GM12872 (cell line): ENCODE measurements at regions not wholly inside any gene's neighbourhood (a gene's known extent, or its start where the extent isn't known, plus 50 kb on each side); places are given as distances from the start of the nearest gene placed in this dataset.

Source experiments
- TF ChIP-seq, protein P1 (sequence below): IDR thresholded peaks from 3 replicates; pipeline ENCODE4 v1.5.1; 2011; ENCODE audit warnings: low read depth, mild to moderate bottlenecking, low read length, moderate library complexity; ENCODE audit not compliant: insufficient read depth

DNA sequence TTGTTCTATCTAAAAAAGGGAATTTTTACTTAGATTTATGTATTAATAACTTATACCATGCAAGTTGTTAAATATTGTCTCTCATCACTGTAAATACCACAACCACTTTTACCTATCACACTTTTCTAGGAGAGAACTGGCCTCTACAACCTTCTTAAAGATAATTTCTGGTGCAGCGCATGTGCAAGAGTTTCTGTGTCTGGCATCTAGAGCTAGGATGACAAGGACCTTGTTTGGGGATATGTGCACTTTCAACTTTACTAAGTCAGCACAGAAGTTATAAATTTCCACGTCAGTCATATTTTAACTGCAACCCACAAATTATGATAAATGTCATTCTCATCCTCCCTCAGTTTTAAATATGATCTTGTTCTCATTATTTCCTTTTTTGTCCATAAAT, 156.9 kb upstream of the ADCY1 start:
- TF ChIP-seq, protein P1, sequence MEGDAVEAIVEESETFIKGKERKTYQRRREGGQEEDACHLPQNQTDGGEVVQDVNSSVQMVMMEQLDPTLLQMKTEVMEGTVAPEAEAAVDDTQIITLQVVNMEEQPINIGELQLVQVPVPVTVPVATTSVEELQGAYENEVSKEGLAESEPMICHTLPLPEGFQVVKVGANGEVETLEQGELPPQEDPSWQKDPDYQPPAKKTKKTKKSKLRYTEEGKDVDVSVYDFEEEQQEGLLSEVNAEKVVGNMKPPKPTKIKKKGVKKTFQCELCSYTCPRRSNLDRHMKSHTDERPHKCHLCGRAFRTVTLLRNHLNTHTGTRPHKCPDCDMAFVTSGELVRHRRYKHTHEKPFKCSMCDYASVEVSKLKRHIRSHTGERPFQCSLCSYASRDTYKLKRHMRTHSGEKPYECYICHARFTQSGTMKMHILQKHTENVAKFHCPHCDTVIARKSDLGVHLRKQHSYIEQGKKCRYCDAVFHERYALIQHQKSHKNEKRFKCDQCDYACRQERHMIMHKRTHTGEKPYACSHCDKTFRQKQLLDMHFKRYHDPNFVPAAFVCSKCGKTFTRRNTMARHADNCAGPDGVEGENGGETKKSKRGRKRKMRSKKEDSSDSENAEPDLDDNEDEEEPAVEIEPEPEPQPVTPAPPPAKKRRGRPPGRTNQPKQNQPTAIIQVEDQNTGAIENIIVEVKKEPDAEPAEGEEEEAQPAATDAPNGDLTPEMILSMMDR: no peak

DNA sequence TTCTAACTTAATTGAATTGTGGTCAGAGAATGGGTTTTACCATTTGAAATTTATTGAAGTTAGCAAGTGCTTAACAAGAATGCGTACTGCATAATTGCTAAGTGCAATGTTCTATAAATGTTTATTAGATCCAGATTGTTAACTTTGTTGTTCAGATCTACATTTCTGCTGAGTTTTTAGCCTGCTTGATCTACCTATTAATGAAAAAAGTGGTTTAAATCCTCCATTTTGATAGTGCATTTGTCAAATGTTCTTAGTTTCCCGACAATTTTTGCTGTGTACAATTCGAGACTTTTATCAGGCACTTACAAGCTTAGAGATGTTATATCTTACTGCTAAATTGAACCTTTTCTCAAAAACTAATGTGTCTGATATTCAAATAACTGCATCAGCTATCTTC, 156.4 kb upstream of the ADCY1 start:
- TF ChIP-seq, protein P1: no peak

DNA sequence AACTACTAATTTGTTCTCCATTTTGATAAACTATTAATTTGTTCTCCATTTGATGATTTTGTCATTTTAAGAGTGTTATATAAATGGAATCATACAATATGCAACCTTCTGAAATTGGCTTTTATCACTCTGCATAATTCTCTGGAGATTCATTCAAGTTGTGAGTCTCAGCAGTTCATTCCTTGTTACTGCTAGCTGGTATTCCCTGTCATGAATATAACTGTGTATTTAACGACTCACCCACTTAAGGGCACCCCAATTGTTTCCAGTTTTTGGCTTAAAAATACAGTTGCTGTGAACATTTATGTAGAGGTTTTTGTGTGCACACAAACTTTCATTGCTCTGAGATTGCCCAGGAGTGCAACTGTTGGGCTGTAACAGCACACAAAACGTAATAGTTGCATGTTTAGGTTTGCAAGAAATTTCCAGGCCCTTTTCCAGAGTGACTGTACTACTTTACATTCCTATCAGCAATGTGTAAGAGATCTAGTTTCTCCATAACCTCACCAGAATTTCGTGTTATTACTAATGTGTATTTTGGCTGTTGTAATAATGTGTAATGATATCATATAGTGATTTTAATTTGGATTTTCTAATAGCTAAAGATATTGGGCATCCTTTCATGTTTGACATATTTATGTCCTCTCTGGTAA, 153.2 kb upstream of the ADCY1 start:
- TF ChIP-seq, protein P1: no peak

DNA sequence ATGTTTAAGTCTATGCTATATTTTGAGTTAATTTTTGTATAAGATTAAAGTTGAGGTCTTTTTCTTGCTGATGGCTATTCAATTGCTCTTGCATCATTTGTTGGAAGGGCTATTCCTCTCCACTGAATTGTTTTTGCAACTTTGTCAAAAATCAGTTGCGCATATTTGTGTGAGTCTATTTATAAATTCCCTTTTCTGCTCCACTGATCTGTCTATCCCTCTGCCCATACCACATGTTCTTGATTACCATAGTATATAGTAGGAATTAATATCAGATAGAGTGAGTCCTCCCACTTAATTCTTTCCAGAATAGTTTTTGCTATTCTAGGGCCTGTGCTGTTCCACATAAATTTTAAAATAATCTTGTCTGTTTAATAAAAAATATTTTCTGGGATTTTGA, 152.4 kb upstream of the ADCY1 start:
- TF ChIP-seq, protein P1: no peak

DNA sequence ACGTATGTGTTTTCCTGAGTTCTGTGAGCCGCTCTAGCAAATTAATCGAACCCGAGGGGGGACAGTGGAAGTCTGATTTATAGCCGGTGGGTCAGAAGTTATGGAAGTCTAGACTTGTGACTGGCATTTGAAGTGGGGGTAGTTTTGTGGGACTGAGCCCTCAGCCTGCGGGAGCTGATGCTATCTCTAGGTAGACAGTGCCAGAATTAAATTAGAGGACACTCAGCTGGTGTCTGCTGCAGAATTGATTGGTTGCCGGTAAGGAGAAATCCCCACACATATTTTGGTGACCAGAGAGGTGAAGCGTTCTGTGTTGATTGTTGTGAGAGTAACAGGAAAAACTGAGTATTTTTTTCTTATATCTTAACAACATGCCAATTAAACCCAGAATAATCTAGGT, 143.8 kb upstream of the ADCY1 start:
- TF ChIP-seq, protein P1: no peak

DNA sequence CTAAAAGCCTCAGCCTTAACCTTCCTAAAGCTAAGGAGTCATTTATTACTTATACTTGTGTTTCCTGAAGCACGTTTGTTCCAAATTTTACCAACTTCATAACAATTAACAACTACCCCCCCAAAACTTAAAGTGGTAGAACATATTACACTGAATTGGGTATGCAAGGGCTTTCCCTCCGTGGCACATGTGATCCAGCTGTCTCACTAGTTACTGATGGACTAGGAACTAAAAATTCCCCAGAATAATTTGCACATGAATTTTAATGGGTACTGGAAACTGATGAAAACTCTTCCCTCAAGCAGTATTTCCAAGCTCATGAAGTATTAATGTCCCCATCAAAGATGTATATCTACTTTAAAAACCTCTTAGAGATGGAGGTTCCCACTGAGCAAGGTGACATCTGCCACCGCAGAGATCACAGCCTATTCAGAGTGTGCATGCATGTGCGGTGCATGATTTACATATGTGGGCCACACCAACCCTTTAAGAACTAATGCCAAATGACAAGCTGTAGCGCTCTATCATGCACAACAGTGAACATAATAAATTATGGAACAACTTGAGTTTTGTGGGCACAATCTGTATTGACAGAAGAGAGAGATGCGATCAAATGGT, 139.9 kb upstream of the ADCY1 start:
- TF ChIP-seq, protein P1: no peak

DNA sequence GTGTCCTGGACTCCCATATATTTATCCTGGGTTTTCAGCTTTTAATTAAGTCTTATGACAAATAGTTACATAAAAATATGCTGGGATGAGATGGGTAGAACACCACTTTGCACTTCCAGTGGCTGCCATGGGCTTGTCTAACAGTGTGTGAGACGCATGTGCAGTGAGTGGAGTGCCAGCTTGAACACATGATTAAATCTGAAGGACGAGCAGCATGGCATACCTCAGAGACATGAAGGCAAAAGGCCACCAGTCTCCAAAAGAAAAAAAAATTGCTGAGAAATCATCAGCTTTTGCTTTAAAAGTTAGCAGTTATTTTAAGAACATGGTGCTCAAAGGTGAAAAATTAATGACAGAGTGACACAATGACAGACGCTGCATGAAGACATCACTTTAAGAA, 139.0 kb upstream of the ADCY1 start:
- TF ChIP-seq, protein P1: no peak
